Neural progenitor cell (in vitro differentiated cells): ENCODE measurements at regions not wholly inside any gene's neighbourhood (a gene's known extent, or its start where the extent isn't known, plus 50 kb on each side); places are given as distances from the start of the nearest gene placed in this dataset.

Experiments
- CTCF ChIP-seq: fragments of 200-600 bp; sonication (generic); IDR thresholded peaks from 2 replicates; pipeline ENCODE4 v1.5.1; 2017; ENCODE audit warnings: antibody characterized with exemption, mild to moderate bottlenecking
- EZH2 ChIP-seq: fragments of 200-600 bp; sonication (generic); IDR thresholded peaks from 2 replicates; pipeline ENCODE4 v1.6.1; 2017; ENCODE audit warnings: antibody characterized with exemption, mild to moderate bottlenecking, moderate library complexity

DNA sequence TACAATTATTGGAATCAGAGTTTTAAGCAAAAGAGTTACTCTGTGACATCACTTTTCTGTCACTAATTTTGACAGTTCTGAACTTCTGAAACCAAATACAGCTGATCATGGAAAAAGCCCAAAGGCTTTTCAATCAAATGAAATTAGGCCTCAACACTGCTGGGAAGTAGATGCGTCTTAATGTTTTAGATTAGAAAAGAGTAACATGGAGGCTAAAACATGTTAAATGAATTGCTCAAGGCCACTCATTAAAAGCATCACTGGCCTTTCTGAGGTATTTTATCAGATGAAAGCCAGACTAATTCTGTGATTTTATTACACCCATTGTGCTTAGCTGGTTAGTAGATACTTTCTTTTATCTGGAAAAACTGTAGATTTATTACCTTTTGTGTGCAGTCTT lies 672.6 kb downstream of the CENPC start:
- TF ChIP-seq CTCF (no peak), EZH2 (no peak)
